HL-60 (cell line): ENCODE measurements at regions not wholly inside any gene's neighbourhood (a gene's known extent, or its start where the extent isn't known, plus 50 kb on each side); places are given as distances from the start of the nearest gene placed in this dataset.

Experiments
- DNase-seq, 2 experiments: peaks; one replicate each; pipeline ENCODE4 v3.0.0-alpha.2; 2010 to 2020; ENCODE audit warnings: low read depth in 1 of 2, low spot score in 1 of 2
- H3K27ac ChIP-seq: fragments of 250-450 bp; sonication (Bioruptor Pico); replicated peaks from 2 replicates; pipeline ENCODE4 v1.5.1; 2020; ENCODE audit warnings: mild to moderate bottlenecking, moderate library complexity
- H3K27me3 ChIP-seq: fragments of 250-450 bp; sonication (Bioruptor Pico); 2 replicates; pipeline ENCODE4 v1.5.1; 2021; ENCODE audit warnings: mild to moderate bottlenecking, moderate library complexity; ENCODE audit not compliant: insufficient read depth, poor library complexity, severe bottlenecking
- H3K4me3 ChIP-seq: replicated peaks from 2 replicates; pipeline ENCODE4 v1.5.1; 2011; ENCODE audit warnings: mild to moderate bottlenecking, control low read depth, low read length; ENCODE audit not compliant: insufficient read depth
- CTCF ChIP-seq: IDR thresholded peaks from one replicate; pipeline ENCODE4 v1.5.1; 2011; ENCODE audit warnings: low read length, control low read depth, inconsistent platforms; ENCODE audit not compliant: insufficient read depth
- GABPA ChIP-seq: IDR thresholded peaks from 2 replicates; pipeline ENCODE4 v1.6.1; 2012; ENCODE audit warnings: low read depth
- POLR2AphosphoS5 ChIP-seq: IDR thresholded peaks from 2 replicates; pipeline ENCODE4 v1.6.1; 2012; ENCODE audit warnings: low read depth
- REST ChIP-seq: IDR thresholded peaks from 2 replicates; pipeline ENCODE4 v1.6.1; 2012; ENCODE audit warnings: low read depth; ENCODE audit not compliant: insufficient replicate concordance
- SPI1 ChIP-seq: IDR thresholded peaks from 2 replicates; pipeline ENCODE4 v1.6.1; 2012; ENCODE audit warnings: low read depth, mild to moderate bottlenecking, borderline replicate concordance

GRCh38 chr16:6494716-6495115, 837.9 kb upstream of the RBFOX1 start:
- no peak for TF ChIP-seq GABPA
- no peak for TF ChIP-seq REST
- no peak for TF ChIP-seq CTCF
- TF ChIP-seq POLR2AphosphoS5: no peak
- TF ChIP-seq SPI1: no peak
- no peaks in the 10 kb centered on the region for H3K27me3 ChIP-seq

GRCh38 chr16:6493555-6493954, 839.1 kb upstream of the RBFOX1 start:
- DNase-seq: no peak
- TF ChIP-seq SPI1 (no peak), REST (no peak), CTCF (no peak), GABPA (no peak), POLR2AphosphoS5 (no peak)
- H3K27me3 ChIP-seq: no peaks in the 10 kb centered on the region
- no peak overlapping the region for H3K4me3 ChIP-seq
- no peak overlapping the region for H3K27ac ChIP-seq

More at GRCh38 chr16:6494716-6495115, 837.9 kb upstream of the RBFOX1 start:
- Histone ChIP-seq H3K4me3 (no peak overlapping the region), H3K27ac (no peak overlapping the region)
- DNase-seq: no peak

- H3K27ac ChIP-seq: no peak overlapping the region
- no peak overlapping the region for H3K4me3 ChIP-seq
- no peaks in the 10 kb centered on the region for H3K27me3 ChIP-seq
- no peak for DNase-seq
- TF ChIP-seq CTCF: no peak
- TF ChIP-seq POLR2AphosphoS5: no peak
- no peak for TF ChIP-seq SPI1
- no peak for TF ChIP-seq REST
- no peak for TF ChIP-seq GABPA
Observed at GRCh38 chr16:6492742-6493141, 839.9 kb upstream of the RBFOX1 start.
